GM12892 (cell line): ENCODE measurements at regions not wholly inside any gene's neighbourhood (a gene's known extent, or its start where the extent isn't known, plus 50 kb on each side); places are given as distances from the start of the nearest gene placed in this dataset.

Source experiments
- POLR2A ChIP-seq: IDR thresholded peaks from 2 replicates; pipeline ENCODE4 v1.6.1; 2011; ENCODE audit warnings: low read depth, low read length, control low read depth
- POLR2AphosphoS5 ChIP-seq: IDR thresholded peaks from 2 replicates; pipeline ENCODE4 v1.6.1; 2011; ENCODE audit warnings: low read depth, low read length, control low read depth
- TAF1 ChIP-seq: IDR thresholded peaks from 2 replicates; pipeline ENCODE4 v1.6.1; 2011; ENCODE audit warnings: low read depth, mild to moderate bottlenecking, control low read depth, low read length, borderline replicate concordance

- TF ChIP-seq POLR2A (no peak), TAF1 (no peak), POLR2AphosphoS5 (no peak)
Measured at GRCh38 chr3:117898722-117899522, 1135.7 kb downstream of the IGSF11 start.
